HG02763 (cell line): ENCODE measurements at regions not wholly inside any gene's neighbourhood (a gene's known extent, or its start where the extent isn't known, plus 50 kb on each side); places are given as distances from the start of the nearest gene placed in this dataset.

Experiments used
- ATAC-seq: cut with Tn5 transposase; IDR thresholded peaks from one replicate; pipeline ENCODE4 v1.9.1; 2021; ENCODE audit warnings: mild to moderate bottlenecking, moderate library complexity; ENCODE audit not compliant: unreplicated experiment

DNA sequence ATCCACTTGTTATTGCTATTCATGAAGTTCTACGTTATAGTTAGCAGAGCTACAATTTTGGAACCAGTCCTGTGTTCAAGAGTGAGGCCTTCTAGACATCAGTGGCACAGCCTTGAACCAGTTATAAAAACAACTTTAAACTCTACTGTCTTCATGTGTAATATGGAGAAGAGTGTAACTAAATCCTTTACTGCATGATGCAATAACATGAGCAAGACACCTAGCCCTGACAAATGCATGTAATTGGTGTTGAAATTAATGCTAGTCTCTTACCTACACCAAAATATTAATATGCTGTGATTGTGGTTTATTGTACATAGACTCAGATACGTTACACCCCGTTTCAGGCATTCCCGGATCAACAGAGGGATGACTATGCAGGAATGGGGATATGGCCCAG, 654.6 kb downstream of the IRX1 start:
- no peak for ATAC-seq

DNA sequence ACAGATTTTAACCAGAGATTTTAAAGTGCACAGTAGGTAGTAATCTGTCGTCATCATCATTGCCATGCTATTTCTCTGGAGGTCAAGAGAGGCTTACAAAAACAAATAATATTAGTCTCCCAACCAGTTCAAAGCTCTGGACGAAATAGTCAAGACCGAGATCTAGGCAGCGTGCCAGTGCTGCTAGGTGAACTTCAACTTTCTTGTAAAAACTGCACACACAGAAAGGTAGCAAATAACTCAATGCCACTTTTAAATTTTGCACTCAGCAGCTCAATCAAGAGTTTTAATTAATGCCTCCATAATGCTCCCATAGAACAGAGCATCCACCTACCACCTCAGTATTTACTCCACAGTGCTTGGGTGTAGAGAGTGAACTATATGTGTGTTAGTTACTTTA, 656.8 kb downstream of the IRX1 start:
- ATAC-seq, result no peak

DNA sequence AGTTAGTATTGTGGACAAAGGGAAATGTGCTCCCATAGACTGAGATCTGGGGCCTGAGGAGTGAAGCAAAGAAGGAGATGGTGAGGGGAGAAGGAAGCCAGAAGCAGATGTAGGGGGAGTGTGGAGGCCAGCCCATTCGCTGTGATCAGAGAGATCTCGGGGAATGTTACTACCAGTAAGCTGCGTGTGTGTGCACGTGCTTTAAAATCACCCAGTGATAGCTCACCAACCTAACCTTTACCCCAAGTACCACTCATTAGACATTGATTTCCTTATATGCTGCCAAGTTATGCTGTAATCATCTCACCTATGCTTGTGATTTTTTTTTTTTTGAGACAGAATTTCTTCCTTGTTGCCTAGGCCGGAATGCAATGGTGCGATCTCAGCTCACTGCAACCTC, 659.1 kb downstream of the IRX1 start:
- ATAC-seq, result no peak

DNA sequence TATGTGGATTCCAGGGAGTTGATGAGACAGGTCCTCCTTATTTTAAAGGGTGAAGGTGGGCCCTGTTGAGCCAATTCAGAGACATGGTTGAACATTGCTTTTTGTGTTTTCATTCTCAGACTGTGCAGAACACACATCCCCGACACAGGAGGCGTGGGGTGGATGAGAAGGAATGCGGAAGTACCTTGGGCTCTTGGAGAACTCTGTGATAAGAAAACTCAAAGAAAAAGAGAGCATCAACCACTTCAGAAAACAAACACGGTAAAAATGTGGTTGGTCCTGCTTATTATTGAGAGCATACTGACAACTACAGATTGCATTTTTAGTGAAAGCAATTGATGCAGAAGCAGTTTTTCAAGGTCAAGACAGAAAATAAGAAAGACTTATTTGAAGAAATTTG, 659.8 kb downstream of the IRX1 start:
- ATAC-seq, result no peak

DNA sequence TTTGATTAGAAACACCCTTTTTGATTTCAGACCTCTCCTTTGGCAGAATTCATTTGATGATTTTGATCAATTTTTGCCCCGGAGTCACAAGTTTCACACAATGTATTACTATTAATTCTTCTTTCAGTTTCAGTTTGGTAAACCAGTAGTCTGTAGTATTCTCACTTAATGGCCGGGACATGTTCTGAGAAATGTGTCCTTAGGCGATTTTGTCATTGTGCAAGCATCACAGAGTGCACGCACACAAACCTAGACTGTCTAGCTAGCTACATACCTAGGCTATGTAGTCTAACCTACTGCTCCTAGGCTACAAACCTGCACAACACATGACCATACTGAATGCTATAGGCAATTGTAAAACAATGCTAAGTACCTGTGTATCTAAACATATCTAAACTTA, 662.5 kb downstream of the IRX1 start:
- ATAC-seq, result no peak

DNA sequence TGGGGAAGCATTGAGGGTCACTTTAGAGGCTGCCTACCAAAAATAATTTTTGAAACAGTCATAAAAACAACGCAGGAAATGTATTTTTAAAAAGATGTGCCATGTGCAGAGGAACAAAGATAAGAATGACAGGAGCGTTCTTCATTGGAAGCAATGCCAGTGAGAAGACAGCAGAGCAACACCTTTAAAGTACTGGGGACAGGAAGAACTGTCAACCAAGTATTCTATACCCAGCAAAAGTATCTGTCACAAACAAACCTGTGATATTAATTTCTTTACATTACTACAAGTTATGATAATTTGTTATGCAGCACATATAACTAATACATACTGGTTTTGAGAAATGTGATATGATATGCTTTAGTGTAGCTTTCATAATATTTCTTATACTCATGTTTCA, 675.6 kb downstream of the IRX1 start:
- no peak for ATAC-seq

DNA sequence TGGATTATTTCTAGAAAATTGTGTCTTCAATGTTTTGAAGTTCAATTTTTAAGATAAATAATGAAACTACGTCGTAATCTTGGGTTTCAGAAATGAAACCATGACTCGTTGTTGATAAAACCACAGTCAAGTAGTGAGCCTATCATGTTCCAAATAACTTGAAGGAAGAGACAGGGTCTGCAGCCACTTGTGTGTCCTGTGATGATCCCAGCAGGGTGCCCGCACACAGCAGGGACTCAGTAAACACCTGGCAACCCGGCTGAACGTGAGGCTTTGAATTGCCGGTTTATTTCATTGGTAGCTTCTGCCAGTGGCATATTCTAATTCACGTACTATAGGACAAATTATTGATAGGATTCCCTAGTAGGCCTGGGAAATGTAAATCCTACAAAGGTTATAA, 679.6 kb downstream of the IRX1 start:
- ATAC-seq, result no peak

DNA sequence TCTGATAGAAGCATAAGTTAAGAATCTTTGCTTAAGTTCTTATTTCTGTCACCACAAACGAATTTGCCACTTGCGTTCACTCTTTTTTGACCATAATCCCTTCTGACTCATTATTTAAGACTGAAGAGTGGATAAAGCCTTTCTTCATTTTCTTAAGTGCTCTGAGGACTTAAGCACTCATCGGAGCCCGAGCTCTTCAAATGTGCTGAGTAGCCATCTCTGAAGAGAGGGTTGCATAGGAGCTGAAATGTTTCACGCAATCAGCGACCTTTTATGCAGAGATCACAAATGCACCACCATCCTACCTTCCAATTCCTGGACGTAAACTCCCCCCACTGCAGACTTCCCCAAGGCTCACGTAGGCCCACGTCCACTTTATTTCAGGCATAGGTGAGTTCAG, 699.2 kb downstream of the IRX1 start:
- ATAC-seq, result no peak

DNA sequence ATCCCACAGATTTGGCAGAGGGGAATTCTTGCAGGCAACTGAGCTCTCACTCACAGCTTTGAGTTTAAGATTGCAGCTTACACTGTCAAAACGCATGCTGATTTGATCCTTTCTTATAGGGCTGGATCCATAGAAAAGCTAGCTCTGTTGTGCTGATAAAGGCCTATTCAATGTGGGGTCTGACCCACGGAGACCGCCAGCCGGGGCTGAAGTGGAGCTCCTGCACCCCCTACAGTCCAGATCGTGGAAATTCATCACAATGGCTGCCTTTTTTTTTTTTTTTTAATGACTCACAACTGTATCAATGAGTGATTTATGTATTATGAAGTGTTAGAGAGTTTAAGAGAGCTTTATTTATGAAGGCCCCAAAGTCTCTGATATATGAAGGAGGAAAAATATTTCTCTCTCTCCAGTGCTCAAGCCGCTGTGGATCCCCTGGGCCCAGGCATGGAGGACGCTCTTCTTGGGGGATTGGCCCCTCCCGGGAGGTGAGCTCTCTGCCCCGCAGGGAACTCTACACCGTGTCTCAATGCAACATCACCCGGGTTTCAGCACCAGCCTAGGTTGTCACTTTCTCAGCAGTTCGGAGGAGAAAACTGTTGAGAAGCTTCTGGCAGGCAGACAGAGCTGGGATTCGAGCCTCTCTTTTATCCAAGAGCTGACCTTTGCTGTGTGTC, 700.2 kb downstream of the IRX1 start:
- ATAC-seq, result no peak

DNA sequence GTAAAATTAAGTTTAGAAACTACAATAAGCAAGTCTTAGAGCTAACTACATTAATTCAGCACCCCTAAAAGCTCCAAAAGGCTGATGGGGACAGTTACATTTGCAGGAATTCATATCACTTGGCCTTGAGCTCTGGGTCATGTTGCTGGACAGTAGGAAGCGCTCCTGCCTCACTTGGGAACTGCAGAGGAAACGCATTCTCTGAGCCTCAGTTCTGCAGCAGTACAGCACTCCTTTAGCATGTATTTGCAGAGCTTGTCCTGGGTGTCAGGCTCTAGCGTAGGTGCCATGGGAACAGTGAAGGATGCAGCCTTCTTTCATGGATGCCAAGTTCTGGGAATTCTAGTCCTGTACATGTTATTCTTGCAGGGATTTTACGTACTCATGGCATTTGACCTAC, 710.4 kb downstream of the IRX1 start:
- ATAC-seq, result no peak

DNA sequence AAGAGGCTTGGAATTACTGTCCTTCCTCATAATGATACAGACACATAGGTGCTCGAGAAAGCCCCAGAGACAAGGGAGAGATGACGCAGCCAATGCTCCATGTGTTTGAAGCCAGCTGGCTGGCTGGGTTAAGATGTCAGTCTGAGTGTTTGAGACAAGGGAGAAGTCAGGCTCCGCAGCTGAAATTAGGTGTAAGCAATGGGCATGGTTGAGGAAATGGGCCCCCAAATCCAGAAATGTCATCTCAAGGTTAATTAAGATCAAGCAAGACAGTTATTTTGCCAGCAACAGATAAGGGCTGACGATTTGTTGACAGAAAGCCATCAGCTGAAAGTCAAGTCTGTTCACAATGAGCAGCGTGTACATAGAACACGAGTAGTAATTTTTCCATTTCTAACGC, 713.4 kb downstream of the IRX1 start:
- ATAC-seq, result no peak

DNA sequence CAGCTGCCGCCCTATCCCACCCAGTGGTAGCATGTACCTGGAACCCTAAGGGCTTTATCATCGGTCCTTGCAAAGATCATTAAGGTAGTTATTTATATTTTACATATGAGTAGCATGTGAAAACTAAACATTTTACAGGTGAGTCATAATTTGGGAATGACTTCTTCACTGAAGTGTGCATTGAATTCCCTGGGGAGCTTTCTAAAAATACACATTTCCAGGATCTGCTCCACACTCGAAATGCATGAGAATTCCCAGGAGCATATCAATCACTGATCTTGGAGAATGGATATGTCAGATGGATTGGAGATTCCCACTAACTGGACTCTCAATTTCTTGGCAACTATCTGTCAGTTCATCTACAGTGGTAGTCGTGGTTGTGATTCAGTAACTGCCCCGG, 717.5 kb downstream of the IRX1 start:
- ATAC-seq, result no peak

DNA sequence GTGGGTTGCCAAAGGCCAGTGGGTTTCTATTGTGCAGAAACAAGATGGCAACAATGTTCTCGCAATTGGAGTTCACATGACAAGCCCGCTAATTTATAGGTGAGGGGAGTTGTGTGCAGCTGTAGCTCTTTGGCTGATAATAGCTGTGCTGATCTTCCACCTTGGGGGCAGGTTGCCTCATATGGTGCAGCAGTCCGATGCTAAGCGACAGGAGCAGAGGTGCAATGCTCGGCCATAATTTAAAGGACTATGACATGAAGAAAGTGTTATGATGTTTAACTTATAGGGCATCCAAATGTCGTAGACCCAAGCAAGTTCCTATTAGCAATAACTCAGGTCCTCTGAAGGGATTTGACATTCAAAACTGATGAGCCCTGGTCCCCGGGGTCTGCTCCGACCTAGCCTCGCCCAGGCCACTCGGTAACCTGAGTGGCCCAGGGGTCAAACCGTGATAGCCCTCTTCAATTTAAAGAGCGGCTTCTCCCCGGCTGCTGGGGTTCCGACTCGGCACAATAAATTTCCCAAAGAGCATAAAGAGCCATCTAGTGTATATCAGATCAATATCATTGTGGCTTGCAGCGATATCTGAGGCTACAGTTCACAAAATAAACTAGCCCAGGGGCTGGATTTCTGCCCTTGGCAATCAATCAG, 724.0 kb downstream of the IRX1 start:
- ATAC-seq, result no peak

DNA sequence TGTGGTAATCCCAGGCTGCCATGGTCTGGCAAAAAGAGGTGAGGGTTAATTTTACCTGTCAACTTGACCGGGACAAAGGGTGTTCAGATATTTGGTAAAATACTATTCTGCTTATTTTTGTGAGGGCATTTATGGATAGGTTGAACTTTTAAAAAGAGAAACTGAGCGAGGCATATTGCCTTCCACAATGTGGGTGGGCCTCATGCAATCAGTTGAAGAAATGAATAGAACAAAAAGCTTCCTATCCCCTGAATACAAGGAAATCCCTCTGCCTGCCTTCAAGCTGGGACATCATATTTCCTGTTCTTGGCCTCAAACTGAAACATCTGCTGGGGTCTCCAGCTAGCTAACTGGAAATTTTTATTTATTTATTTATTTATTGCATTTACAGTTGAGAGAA, 734.7 kb downstream of the IRX1 start:
- ATAC-seq, result no peak

DNA sequence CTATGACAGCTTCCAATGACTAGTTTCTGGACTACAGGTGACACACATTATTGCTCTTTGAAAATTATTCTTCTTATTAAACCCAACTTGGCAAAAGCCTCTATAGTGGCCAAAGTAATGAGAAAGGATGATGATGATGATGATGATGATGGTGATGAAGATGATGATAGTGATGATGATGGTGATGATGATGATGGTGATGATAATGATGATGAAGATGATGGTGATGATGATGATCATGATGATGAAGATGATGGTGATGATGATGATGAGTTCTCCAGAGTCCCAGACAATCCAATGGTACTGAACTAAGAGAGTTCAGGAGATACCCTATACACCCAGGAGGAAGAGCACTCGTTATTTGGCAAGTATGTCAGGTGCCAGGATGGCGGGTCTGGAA, 739.4 kb downstream of the IRX1 start:
- no peak for ATAC-seq

DNA sequence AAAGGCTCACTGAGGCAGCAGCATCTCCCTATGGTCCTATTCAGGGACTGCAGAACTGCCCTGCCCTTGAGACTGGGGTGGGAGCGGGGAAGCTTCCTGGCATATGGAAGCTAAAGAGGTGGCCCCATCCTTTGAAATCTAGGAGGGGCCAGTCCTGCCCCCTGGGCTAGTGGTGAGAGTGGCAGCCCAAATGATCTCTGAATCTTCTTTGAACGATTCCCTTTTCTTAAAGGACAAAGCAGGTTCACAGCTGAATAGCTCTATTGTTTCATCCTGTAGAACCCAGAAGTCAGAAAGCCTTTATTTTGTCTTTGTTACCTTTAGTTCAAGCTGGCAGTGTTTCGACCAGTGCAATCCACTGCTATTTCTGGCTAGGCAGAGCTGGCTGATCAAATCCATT, 741.9 kb downstream of the IRX1 start:
- no peak for ATAC-seq

DNA sequence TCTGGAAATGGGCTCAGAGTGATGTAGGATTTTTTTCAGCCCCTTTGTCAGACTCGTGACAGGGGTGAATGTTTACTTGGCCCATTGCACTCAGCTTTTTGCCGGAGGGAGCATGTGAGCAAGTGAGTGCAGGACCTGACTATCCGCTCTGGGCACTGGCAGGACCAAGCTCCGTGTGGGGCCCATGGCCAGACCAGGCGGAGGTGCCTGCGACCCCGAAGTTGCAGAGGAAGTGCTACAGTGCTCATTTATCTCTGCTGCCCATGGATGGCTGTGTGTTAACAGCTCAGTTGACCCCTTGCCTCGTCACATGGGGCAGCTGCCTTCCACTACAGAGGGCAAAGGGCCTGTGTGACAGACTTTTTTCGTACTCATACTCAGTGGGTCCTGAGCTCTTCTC, 744.3 kb downstream of the IRX1 start:
- ATAC-seq, result no peak

DNA sequence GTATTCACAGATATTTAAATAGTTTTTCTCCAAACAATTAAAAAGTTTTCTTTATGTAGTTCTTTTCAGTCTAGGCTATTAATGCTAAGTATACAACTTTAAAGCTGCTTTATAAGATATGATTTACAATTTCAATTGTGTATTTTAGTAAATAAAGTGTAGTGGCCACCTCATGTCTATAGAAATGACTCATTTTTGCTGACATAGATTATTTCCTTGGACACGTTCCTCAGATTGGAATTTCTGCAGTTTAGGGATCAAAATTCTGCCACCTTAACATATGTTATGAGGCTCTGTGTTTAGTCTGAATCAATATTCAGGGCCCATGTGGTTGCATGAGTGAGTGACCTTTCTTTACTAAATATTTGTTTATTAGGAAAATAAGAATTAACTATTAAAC, 750.2 kb downstream of the IRX1 start:
- ATAC-seq, result no peak

DNA sequence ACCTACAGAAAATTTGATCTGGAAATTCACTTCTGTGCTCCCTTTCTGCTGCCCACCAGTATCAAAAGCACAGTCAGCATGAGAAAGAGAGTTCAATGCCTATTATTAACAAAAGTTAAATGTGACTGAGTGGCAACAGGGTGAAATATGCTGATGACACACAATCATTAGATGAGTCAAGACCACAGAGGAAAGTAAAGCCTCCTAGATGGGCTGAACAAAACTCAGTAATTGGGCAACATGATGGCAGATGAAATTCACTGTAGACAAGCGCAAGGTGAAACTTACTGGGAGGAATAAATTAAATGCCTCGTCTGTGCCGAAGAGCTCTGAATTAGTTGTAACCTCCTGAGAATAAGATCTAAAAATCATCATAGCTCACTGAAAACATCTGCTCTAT, 752.8 kb downstream of the IRX1 start:
- ATAC-seq, result no peak

DNA sequence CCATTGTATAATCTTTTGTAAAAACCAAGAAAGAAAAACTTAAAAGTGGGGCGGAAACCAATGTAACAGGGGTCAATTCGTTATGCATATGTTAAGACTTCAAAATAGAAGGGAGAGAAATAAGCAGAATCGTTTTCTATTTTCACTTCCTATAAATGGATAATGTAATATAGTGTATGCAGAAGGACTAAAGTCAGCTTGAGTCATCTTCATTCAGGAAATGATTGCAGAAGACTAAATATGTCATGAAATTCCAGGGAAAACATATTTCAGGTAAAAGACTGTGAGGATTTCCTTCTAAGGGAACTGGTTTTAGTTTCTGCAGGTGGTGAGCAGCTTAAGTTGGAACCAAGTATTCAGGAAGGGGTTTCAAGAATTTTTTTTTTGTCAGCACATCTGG, 753.3 kb downstream of the IRX1 start:
- no peak for ATAC-seq

DNA sequence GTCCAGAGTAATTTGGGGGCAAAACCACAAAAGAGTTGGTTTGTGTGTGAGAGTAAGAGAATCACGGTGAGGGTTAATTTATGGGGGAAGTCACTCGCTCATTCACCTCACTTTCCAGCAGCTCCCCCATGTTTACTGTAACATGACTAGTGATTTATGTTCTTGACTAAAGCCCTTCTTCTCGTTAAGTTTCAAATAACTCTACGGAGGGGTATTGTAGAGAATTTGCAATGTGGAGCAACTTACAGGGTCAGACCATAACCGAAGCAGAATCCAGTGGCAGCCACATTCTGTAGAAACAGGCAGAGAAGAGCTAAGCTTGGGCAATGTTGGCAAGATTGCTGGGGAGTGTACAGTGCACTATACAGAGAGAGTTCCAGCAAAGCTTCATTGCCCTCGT, 760.6 kb downstream of the IRX1 start:
- ATAC-seq, result no peak

DNA sequence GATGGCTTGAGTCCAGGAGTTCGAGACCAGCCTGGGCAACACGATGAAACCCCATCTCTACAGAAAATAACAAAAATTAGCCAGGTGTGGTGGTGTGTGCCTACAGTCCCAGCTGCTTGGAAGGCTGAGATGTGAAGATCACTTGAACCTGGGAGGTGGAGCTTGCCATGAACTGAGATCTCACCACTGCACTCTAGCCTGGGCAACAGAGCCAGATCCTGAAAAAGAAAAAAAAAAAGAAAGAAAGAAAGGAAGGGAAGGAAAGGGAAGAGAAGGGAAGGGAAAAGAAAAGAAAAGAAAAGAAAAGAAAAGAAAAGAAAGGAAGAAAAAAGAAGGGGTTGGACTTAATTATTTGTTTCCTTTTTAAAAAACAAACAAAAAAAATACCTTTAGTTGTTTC, 764.2 kb downstream of the IRX1 start:
- ATAC-seq, result no peak

DNA sequence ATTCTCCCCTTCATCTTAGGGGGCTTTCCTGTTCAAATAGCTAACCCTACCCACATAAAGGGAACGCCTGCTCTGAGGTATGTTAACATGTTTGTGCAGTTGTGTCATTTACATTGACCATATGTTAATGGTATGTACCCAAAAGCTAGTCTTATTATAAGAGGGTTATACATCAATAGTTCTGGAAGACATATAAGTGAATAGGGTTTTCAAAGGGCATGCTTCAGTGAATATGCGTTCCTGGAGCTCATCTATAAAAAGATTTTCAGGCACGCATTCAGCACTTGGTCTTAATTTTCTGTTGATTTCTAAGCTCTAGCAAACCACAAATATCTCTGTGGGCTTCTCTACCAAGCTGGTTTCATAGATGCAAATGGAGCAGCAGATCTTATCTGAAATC, 766.1 kb downstream of the IRX1 start:
- no peak for ATAC-seq
